Type B pancreatic cell (in vitro differentiated cells): ENCODE measurements at regions not wholly inside any gene's neighbourhood (a gene's known extent, or its start where the extent isn't known, plus 50 kb on each side); places are given as distances from the start of the nearest gene placed in this dataset.

Source experiments
- DNase-seq: peaks from one replicate; pipeline ENCODE4 v3.0.0; 2021; ENCODE audit warnings: mixed read lengths; ENCODE audit not compliant: unreplicated experiment; ENCODE audit errors: extremely low spot score
- H3K27ac Mint-ChIP-seq: 2 replicates; pipeline ENCODE4 v1.8.0; 2021; ENCODE audit warnings: mild to moderate bottlenecking, mixed read lengths
- H3K27me3 Mint-ChIP-seq: 2 replicates; pipeline ENCODE4 v1.8.0; 2021; ENCODE audit warnings: mixed read lengths
- H3K36me3 Mint-ChIP-seq: 2 replicates; pipeline ENCODE4 v1.8.0; 2021; ENCODE audit warnings: mixed read lengths
- H3K4me1 Mint-ChIP-seq: one replicate; pipeline ENCODE4 v1.8.0; 2021; ENCODE audit warnings: mixed read lengths; ENCODE audit not compliant: unreplicated experiment
- H3K4me3 Mint-ChIP-seq: 2 replicates; pipeline ENCODE4 v1.8.0; 2021; ENCODE audit warnings: mild to moderate bottlenecking, mixed read lengths
- H3K9me3 Mint-ChIP-seq: 2 replicates; pipeline ENCODE4 v1.8.0; 2021; ENCODE audit warnings: mixed read lengths
- CTCF ChIP-seq: fragments of 200-600 bp; sonication (generic); conservative IDR thresholded peaks from 2 replicates; pipeline ENCODE4 v1.5.0; 2021; ENCODE audit warnings: antibody characterized with exemption, mild to moderate bottlenecking

DNA sequence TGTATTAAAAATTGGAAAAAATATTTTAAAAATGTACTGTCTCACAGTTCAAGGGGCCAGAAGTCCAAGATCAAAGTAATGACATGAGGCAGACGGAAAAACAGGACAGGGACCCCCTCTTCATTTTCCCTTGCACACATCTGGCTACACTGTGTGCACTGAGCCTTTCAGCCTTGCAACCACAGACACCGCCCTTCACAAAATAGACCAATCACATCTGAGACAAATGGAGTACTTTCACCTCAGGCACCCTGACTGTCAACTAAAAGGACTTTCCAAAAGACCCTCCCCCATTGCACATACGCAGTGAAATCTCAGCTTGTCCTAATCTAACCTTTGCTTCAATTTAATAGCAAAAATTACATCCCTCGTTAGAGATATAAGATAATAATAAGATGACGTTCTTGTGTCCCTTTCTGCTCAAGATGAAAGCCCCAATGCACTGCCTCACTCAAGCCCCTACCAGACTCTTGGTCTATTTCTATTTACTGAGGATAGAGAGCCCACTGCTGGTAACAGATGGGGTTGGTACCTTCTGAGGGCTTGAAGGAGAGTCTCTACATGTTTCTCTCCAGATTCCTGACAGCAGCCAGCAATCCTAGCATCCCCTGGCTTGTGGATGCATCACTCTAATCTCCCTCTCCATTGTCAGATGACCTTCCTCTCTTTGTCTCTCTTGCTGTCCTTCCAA, 514.8 kb upstream of the ADAMTS16 start:
- Mint-ChIP-seq H3K36me3 (no peaks in the 10 kb centered on the region), H3K9me3 (no peaks in the 10 kb centered on the region), H3K27me3 (peaks cover 3% of the 10 kb centered on the region), H3K4me3 (no peak overlapping the region), H3K4me1 (peaks cover 4% of the 10 kb centered on the region), H3K27ac (no peak overlapping the region)
- no peak for DNase-seq
- no peak for TF ChIP-seq CTCF

GRCh38 chr5:4627131-4627530, 513.0 kb upstream of the ADAMTS16 start:
- H3K9me3 Mint-ChIP-seq = no peaks in the 10 kb centered on the region
- H3K4me1 Mint-ChIP-seq = peaks cover 4% of the 10 kb centered on the region
- no peak for TF ChIP-seq CTCF
- no peak for DNase-seq
- peaks cover 6% of the 10 kb centered on the region for H3K27me3 Mint-ChIP-seq
- H3K27ac Mint-ChIP-seq = no peak overlapping the region
- no peak overlapping the region for H3K4me3 Mint-ChIP-seq
- H3K36me3 Mint-ChIP-seq = no peaks in the 10 kb centered on the region

DNA sequence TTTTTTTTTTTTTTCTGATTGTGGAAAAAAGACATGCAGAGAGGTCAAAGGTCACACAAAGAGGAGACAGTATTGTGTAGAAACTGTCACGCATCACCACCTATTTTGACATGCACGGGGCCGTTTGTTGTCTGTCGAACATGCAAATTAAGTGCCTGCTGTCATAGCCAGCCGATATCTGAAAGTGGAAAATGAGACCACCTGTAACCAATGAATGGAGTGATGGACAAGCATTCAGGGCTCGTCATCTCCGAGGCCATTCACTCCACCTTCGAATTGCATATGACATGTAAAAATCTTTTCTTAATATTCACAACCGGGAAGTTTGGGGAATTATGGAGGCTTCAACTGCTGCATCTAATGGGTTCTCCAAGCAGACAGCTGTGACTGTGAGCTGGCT, 512.2 kb upstream of the ADAMTS16 start:
- H3K27me3 Mint-ChIP-seq = peaks cover 6% of the 10 kb centered on the region
- no peaks in the 10 kb centered on the region for H3K9me3 Mint-ChIP-seq
- H3K4me1 Mint-ChIP-seq = peaks cover 4% of the 10 kb centered on the region
- no peak for TF ChIP-seq CTCF
- H3K4me3 Mint-ChIP-seq = no peak overlapping the region
- no peak overlapping the region for H3K27ac Mint-ChIP-seq
- DNase-seq = no peak
- no peaks in the 10 kb centered on the region for H3K36me3 Mint-ChIP-seq

- TF ChIP-seq CTCF = no peak
- Mint-ChIP-seq H3K4me1 (peaks cover 4% of the 10 kb centered on the region), H3K27ac (no peak overlapping the region), H3K27me3 (peaks cover 6% of the 10 kb centered on the region), H3K4me3 (no peak overlapping the region), H3K9me3 (no peaks in the 10 kb centered on the region), H3K36me3 (no peaks in the 10 kb centered on the region)
- no peak for DNase-seq
These were observed 511.3 kb upstream of the ADAMTS16 start for GRCh38 chr5:4628645-4629385.

DNA sequence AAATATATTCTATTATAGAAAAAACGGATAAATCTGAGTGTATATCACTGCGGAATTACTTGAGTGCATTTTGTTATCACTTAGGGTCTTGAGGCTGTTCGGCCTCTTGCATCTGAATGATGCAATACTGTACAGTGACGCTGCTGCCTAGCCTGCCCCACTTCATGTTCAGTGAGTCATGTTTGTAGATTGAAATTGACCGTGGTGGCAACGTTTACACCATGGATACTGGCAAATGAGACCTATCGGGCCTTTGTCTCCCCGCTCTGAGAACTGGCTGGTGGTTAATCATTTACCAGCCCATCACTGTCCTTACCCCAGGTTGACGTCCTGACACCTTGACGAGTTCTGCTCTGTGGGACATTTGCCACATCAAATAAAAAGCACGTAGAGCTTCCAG, 510.1 kb upstream of the ADAMTS16 start:
- peaks cover 9% of the 10 kb centered on the region for H3K27me3 Mint-ChIP-seq
- H3K36me3 Mint-ChIP-seq = no peaks in the 10 kb centered on the region
- H3K27ac Mint-ChIP-seq = no peak overlapping the region
- no peak for DNase-seq
- no peaks in the 10 kb centered on the region for H3K9me3 Mint-ChIP-seq
- no peak for TF ChIP-seq CTCF
- H3K4me3 Mint-ChIP-seq = no peak overlapping the region
- H3K4me1 Mint-ChIP-seq = peaks cover 4% of the 10 kb centered on the region
